ENCODE measurements at regions not wholly inside any gene's neighbourhood (a gene's known extent, or its start where the extent isn't known, plus 50 kb on each side); places are given as distances from the start of the nearest gene placed in this dataset.

DNA sequence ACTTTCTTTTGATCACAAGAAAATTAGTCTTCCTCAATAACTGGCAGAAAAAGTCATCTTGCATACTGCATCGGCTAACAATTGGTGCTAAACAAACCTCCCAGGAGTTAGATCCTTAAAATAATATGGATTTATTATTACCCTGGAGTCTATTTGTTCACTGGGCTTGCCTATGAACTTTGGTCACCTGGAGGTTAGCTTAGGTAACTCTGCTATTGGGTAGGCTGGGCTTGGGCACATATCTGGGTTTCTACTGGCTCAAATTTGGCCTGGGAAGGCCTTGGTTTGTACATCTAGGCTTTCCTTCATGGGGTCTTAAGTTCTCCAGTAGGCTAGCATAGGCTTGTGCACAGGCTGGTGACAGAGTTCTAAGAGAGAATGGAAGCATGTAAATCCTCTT lies 279.9 kb downstream of the RASEF start:
- no peak for TF ChIP-seq EZH2phosphoT487 (IDR thresholded peaks at IDR 0.05; ENCODE audit: borderline replicate concordance, low read length)
- no peak for TF ChIP-seq CTCF (conservative IDR thresholded peaks at IDR 0.05; ENCODE audit: low read depth, low read length)

Data from PC-3 (cell line).